Fibroblast of upper back skin (primary cell): ENCODE measurements at regions not wholly inside any gene's neighbourhood (a gene's known extent, or its start where the extent isn't known, plus 50 kb on each side); places are given as distances from the start of the nearest gene placed in this dataset.

ENCODE experiments used
- DNase-seq: peaks from one replicate; pipeline ENCODE4 v3.0.0-alpha.2; 2013

DNA sequence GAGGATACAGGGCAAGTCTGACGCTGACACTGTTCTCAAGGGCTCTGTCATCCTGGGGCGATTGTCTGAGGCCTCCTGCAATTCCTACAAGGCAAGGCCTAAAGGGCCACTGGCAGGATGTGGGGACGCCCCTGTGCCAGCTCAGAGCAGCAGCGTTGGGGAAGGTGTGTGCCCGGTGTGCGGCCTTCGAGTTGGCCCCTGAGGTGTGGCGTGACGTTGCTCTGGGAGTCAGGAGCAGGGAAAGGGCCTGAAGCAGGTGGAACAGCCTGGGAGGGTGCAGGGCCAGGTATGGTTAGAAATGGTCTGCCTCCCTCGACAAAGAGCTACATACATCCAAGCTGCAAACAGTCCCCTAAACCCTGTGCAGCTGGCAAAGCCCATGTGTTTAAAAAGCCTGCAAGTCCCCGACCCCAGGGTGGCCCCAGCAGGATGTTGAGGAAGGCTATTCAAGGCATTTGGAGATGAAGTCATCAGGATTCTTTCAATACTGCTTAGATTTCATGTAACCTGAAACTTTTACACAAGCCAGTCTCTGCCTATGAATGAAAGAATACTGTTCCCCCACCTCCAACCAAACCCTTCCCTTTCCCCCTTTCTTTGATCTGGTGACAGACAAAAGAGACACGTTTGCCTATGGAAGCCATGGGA lies 142.5 kb upstream of the TNS3 start:
- DNase-seq = peak; percentile 91

GRCh38 chr7:47722126-47722525 lies 140.2 kb upstream of the TNS3 start:
- DNase-seq = no peak

DNA sequence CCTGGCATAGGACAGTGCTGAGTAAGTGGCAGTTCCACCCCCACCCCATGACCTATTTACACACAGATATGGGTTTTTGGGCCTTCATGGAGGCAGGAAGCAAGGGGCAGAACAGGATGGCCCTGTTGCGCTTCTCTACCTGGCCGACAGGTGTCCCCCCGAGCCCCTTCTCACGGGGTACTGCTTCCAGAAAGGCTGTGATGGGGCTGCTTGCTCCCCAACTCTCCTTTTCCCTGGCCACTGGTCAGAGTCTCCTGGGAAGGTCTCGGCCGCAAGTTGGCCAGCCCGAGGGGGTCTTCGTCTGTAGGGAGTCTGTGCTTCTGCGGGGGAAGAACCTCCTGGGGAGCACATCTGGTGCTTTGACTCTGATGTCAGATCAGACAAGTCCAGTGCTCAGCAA lies 139.8 kb upstream of the TNS3 start:
- DNase-seq = no peak

- DNase-seq = no peak
Measured at GRCh38 chr7:47720907-47721244, 139.0 kb upstream of the TNS3 start.

DNA sequence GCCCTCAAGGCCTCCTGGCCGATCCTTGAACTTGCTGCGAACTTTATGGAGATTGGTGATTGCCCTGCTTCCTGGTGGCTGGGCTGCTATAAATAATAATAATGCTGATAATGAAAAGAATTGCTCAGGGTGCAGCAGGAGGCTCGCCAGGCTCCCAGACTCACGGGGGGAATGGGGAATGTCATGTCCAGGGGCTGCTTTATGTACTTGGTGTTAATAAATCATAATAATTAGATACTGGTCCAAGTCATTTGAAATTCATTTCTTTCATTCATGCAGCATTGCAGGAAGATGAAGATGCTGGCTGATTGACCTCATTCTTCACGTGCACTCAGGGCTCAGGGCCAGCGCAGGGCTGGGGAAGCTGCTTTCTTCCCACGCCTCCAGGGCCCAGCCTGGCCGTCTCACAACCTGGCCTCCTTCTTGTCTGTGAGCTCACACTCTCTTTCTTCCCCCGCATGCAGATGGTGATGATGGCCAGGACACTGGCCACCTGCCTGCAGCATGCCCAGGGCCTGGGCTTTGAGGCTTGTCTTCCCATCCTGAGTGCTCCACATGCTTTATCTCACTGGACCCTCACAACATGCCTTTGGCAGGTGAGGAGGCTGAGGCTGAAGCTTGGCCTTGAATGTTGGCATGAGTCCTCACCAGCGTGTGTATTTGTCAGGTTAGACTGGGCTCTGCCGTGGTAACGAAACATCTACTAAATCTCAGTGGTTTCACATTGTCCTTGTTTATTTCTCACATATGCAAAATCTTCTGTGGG lies 138.4 kb upstream of the TNS3 start:
- peak; percentile 21 for DNase-seq

GRCh38 chr7:47719675-47720074 lies 137.8 kb upstream of the TNS3 start:
- no peak for DNase-seq

- DNase-seq = no peak
Measured at GRCh38 chr7:47715631-47716068, 133.7 kb upstream of the TNS3 start.

- DNase-seq = no peak
Measured at GRCh38 chr7:47714669-47715607, 133.0 kb upstream of the TNS3 start.

- DNase-seq = no peak
Measured at GRCh38 chr7:47713595-47713994, 131.7 kb upstream of the TNS3 start.

GRCh38 chr7:47712416-47712815 lies 130.5 kb upstream of the TNS3 start:
- no peak for DNase-seq

GRCh38 chr7:47711776-47712175 lies 129.9 kb upstream of the TNS3 start:
- no peak for DNase-seq

DNA sequence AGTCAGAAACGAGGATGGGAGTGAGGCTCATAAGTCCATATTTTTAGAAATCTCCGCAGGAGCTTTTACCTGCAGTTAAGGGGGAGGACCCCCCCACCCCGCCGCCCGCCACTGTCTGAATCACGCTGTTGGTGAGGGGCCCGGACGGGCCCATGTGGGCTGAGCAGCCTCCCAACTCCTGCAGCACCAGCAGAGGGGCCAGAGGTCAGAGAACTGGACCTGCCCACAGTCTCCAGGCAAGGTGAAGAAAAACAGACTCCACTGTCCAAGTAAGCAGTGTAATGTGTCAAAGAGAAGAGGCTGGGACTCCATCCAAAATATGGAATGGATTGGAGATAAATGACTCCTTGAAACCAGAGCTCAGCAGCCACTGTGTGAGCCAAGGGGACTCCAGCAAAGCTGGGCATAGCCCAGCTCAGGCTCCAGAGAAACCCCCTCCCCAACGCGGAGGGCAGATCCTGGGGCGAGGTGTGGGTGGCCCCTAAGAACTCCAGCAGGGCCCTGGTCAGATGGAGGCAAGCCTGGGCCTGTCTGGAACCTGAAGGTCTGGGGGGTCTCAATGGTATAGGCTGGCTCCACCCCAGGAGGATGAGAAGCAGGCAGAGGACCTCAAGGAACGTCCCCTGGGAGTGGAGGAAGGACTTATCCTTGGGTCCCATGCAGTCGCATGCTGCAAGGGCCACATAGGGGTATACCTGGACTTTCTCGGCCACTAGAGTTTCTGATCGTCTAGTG lies 128.5 kb upstream of the TNS3 start:
- peak; percentile 27 for DNase-seq

GRCh38 chr7:47709451-47709850 lies 127.5 kb upstream of the TNS3 start:
- no peak for DNase-seq

GRCh38 chr7:47709051-47709450 lies 127.1 kb upstream of the TNS3 start:
- no peak for DNase-seq

- no peak for DNase-seq
Measured at GRCh38 chr7:47707583-47707982, 125.7 kb upstream of the TNS3 start.

- peak; percentile 19 for DNase-seq
Measured at GRCh38 chr7:47704936-47705335, 123.0 kb upstream of the TNS3 start.

DNA sequence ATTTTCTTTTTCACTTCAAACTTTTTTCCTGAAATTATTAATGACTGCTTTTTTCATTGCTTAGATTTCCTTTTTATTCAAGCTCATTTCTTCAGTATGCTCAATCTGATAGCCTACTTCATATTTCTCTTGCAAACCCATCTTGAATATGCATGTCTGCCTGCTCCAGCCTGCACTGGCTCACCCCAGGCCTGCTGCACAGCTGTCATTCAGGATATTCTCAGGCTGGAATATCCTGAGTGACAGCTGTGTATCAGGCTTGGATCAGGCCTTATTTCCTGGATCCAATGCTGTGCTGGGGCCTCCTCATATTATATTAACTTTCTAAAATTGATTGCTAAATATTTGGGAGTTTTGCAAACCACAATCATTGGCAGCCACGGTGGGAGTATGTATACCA lies 120.2 kb upstream of the TNS3 start:
- no peak for DNase-seq

GRCh38 chr7:47698386-47698785 lies 116.5 kb upstream of the TNS3 start:
- DNase-seq = no peak

DNA sequence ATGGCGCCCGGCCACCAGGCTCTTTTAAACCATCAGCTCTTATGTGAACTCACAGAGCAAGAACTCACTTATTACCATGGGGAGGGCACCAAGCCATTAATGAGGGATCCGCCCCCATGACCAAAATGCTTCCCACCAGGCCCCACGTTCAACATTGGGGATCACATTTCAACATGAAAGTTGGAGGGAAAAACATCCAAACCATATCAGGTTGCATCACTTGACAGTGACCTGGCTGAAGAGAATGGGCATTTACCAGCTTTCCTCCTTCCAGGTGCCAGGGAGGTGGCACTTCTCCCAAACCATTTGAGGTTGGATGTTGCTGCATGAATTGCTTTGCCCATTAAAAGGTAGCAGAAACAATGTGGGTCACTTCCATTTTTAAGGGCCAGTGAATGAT lies 115.6 kb upstream of the TNS3 start:
- DNase-seq = no peak

DNA sequence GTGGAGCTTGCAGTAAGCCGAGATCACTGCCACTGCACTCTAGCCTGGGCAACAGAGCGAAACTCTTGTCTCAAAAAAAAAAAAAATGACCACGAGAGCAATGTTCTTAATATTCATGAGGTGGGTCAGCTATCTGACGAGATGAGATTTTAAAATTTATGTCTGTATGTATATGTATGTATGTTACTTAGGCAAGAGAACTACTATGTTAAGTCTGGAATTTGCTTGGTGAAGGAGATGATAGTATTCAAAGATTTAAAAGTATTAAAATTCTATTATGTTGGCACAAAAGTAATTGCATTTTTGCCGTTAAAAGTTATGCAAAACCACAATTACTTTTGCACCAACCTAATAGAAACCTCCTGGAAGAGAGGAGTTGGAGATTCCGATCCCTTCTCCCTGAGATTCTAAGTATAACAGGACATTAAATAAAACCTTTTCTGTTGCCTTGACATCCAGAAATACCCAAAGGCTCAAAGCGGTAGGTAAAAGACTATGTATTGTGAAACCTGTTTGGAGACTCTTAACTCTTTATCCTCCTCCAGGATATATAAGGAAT lies 114.3 kb upstream of the TNS3 start:
- DNase-seq = peak; percentile 34

GRCh38 chr7:47693216-47693615 lies 111.3 kb upstream of the TNS3 start:
- DNase-seq = peak; percentile 57

GRCh38 chr7:47691988-47692387 lies 110.1 kb upstream of the TNS3 start:
- no peak for DNase-seq
